Suppressor macrophage treated with lipopolysaccharide for 4 hours (primary cell): ENCODE measurements at regions not wholly inside any gene's neighbourhood (a gene's known extent, or its start where the extent isn't known, plus 50 kb on each side); places are given as distances from the start of the nearest gene placed in this dataset.
"Not testable (repeated sequence)": the region's sequence is repeated elsewhere in the genome, so short reads cannot be mapped to it uniquely, and the experiment has no call there.

Source experiments
- DNase-seq: peaks from one replicate; pipeline ENCODE4 v3.0.0-alpha.2; 2020

DNA sequence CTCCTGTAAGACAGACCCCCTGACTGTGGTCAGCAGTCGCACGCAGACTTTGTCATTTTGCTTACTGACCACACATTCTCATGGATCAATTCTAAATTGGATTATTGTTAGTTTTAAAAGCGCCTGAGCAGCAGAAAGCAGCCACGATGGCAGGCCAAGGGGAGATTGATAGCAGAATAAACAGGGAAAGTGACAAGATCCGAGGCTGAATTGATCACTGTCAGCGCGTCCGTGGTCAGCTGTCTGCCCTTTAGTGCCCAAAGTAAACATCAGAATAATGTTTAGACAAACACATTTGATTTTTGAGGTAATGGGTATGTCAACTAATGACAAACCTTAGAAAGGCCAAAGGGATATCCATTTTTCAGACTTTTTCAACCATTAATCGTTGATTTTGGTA lies 426.8 kb downstream of the SETD4 start:
- DNase-seq, result no peak

DNA sequence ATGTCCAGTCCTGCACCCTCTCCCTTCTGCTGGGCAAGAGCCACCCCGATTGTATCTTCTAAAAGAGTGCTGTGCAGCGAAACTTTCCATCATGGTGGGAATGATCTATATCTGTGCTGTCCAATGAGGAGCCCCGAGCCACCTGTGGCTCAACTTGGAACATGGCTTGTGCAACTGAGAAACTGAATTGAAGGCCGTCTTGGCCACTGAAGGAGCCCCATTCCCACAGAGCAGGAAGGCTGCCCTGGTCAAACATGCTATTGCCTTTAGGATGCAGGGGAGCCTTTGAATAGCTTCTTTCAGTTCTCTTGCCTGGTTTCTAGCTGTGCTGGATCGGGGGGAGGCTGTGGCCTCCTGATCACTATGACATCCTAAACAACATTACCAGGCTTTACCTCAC lies 427.6 kb downstream of the SETD4 start:
- no peak for DNase-seq

DNA sequence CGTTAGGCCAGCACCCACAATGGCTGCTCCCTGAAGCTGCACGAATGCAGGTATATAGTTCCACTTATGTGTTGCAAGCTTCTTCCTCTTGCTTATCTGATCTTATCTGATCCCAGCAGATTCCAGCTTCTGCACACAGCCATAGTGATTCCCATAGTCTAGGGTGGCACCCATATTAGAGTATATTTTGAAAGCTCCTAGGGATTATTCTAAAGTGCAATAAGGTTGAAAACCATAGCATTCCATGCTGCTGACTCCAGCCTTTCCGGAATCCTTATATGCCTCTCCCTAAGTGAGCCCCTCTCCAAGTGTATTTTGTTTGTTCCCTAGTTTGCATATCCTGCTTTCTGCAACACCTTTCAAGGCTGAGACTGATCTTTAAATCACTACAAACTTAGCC lies 432.0 kb downstream of the SETD4 start:
- no peak for DNase-seq

DNA sequence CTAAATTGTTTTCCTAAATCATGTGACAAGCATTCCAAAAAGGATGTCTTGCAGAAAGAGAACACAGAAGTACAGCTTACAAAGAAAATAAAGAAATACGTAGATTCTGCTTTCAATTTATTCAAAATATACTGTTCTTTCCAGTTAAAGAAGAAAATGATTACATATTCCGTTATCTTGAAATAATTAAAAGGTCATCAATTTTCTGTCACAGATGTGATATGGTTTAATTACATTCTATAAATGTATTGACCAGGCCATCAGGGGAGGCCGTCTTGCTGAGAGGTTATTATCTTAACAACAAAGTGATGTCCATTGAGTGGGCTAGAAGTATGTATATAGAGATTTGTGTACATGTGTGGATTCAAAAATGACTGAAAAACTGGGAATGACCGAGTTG lies 432.9 kb downstream of the SETD4 start:
- DNase-seq, result no peak

DNA sequence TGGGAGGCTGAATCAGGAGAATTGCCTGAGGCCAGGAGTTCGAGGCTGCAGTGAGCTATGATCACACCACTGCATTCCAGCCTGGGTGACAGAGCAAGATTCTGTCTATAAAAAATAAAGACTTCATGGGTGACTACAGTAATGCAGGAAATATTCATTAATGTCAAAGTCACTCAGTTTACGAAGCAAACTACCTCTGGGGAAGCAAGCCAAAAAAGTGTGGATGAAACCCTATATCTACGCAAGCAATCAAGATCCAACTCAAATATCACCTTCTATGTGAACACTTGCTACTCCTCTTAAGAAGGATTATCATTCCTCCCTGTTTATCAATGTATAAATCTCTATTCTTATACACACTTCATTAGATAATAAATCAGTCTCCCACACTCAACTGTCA lies 434.8 kb downstream of the SETD4 start:
- DNase-seq, result no peak

DNA sequence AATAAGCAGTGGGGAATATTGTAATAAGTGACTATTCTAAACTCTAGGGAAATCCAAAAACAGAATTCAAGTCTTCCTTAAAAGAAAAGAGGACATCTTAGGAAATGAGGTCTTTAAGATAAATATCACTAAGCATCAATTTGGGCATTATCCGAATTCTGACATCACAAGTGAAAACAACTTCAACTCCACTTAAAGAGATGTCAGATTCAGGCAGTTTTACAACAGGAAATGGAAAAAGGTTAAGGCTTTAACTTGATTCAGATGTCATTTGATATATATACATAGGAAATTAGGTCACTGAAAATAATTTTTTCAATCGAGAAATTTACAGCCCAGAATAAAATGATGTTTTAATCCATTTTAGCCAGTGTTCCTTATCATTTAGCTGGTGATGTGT lies 435.4 kb downstream of the SETD4 start:
- no peak for DNase-seq

DNA sequence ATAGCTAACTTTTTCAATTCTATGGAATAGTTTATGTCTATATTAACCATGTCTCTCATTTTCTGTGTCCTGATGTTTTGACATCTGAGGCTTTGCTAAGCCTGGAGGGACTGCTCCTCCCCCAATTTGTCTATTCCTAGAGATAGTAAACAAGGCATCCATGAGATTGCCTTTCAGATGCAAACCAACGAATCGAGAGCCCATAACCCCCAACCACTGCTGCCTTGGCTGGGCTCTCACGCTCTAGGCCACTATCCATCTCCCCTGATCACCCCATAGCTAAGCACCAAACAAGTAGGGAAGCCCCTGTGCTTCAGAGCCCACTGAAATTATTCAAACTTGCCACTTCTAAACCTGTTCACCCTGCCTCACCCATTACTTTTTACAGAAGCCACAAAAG lies 437.7 kb downstream of the SETD4 start:
- no peak for DNase-seq

DNA sequence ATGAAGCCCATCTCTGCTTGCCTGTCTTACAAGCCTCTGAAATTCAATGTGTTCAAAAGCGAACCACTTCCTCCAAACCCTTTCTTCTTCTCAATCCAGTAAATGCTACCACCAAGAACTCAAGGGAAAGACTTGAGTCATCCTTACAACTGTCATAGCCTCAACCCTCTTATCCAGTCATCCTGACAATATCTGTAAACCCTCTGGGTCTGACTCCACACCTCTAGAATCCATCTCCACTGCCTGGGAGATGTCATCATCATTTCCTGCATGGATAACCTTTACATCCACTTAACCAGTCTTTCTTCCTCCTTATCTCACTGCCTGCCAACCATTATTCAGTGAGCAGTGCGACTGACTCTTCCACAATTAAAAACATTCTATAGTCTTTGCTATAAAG lies 441.1 kb downstream of the SETD4 start:
- peak; percentile 19 for DNase-seq

DNA sequence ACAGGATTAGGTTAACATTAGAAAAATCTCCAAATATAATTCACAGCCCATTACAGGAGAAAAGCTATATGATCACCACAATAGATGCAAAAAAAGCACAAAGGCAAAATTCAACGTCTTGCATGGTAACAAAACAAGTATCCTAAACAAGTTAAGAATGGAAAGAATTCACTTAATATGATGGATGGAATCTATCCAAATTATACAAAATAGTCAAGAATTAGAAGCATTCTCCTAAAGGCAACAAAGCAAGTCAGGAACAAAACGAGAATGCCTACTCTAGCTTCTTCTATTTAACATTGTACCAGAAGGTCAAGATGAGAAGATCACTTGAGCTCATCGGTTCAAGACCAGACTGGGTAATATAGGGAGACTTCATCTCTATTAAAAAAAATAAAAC lies 442.8 kb downstream of the SETD4 start:
- DNase-seq, result no peak

DNA sequence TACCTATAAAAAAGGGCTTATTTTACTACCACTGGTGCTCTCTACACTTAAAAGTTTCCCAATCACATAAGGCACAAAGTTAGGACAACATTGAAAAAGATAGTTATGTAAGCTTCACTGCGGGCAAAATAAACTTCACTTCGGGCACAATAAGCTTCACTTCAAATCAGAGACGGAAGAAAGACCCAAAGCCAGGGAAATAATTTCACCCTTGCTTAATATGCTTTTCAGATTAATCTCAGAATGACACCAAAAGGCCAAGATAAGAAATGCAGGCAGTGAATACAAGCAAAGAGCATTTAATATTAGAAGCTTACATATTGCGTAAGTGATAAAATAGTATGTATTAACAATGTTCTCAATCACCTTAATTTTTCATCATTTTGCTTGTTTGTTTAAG lies 444.2 kb downstream of the SETD4 start:
- DNase-seq, result peak; percentile 25

DNA sequence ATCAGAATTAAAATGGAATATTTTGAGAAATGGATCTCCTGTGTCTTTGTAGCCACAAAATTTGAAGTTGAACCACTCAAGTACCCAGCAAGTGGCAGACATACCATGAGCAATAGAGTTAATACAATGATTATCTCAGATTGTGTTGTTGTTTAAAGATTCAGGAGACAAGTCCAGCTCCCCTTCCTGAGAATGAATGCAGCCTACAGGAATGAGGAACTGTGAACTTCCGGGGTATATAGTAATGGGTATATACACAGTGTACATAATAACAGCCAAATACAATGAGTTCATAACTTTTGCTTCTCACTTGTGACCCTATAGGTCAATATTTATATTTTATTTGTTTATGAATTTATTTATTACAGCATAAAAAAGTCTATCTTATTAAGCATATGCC lies 445.0 kb downstream of the SETD4 start:
- peak; percentile 45 for DNase-seq

DNA sequence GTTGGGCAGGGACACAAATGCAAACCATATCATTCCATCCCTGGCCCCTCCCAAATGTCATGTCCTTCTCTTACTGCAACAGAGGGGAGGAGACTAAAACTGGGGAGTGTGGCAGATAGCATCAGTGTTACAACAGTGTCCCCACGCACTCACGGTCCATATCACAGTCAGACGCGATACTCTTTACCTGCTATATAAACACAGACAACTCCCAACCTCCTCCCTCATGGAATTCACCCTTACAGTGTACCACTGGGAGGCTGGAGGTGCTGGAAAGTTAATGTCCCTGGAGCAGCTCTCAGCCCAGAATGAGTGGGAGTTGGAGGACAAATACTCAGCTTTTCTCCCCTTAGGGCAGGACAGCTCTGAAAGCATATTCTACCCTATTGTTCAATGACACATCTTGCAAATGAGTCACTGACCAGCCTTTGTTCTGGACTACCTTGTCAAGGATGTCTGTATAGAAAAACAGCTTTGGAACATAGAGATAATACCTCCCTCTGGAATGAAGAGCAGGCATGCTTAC lies 445.9 kb downstream of the SETD4 start:
- DNase-seq, result peak; percentile 11

DNA sequence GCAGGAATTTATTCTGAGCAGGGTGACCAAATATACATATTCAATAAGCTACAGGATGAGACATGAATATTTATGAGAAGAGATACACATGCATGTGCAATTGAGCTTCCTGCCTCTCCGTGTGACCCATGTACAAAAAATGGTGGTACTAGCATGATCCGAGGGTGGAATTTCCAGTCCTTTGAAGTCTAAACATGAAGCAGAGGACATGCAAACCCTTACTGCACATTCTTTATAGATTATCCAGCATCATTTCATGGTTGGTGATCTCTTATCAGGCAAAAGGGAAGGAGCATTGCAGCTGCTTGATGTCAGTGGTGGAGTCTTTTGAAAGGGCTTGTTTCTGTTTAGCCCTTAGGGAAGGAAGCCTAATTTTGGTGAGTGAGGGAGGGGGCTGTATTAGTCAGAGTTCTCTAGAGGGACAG lies 448.6 kb downstream of the SETD4 start:
- DNase-seq, result no peak

DNA sequence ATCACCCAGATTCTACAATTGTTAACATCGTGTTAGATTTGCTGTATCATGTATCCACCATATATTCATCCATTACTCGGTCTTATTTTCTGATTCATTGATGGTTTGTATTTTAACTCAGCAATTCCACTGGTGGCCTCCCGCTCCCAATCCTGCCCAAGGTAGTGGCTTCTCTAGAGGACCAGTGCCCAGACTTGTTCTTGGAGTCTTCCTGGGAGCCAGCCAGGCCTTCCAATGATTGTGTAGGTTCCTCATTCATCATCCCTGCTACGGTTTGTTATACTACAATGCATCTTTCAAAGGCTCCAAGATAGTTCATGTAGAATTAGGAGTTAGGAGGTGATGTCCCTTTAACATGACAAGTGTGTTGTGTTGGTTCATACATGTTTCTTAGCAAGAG lies 451.1 kb downstream of the SETD4 start:
- DNase-seq, result no peak

DNA sequence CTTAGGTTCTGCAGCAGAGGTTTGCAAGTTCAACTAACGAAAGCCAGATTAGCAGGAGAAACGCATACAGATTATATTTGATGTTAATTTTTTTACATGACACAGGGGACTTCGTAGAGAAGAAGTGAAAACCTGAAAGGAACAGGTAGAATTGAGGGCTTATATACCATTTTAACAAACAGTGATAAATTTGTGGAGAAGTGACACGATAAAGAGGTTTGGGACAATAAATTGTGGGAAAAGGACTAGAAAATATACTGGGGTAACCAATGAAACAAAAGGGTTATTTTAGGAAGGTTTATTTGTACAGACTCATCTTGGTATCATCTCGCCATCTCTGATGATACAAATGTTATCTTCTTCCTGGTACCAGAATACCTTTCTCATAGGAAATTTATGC lies 452.9 kb downstream of the SETD4 start:
- DNase-seq, result no peak

DNA sequence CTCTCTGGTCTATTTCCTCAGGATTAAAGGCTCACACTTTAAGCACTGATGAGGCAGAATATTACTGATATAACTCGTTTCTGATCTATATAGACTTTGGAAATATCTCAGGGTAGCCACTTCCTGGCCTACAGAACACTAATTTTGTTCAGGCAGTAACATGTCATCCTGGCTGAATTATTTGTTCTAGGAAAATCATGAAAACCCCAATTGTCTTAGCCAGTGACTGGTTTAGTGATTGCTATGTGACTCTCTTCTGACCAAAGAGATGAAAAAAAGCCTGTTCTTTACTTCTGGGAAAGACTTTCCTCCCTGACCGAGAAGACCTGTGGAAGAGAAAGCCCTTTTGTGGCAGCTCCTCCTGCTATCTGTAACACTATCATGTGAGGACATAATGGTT lies 453.7 kb downstream of the SETD4 start:
- DNase-seq, result no peak

DNA sequence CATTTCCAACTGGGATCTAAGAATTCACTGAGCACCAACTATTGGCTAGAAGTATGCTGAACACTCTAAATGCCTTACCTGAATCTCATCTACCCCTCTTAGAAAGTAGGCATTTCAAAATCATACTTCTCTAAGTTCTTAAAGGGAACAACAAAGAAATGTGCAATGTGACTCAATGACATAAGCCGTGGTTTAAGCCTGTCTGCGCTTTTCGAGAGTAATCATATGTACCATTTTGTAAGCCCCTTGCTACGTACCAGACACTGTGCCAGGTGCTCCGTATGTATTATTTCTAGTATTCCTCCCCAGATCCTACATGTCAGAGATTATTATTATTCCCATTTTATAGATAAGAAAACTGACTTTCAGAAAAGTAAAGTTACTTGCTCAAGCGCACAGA lies 454.2 kb downstream of the SETD4 start:
- DNase-seq, result no peak

DNA sequence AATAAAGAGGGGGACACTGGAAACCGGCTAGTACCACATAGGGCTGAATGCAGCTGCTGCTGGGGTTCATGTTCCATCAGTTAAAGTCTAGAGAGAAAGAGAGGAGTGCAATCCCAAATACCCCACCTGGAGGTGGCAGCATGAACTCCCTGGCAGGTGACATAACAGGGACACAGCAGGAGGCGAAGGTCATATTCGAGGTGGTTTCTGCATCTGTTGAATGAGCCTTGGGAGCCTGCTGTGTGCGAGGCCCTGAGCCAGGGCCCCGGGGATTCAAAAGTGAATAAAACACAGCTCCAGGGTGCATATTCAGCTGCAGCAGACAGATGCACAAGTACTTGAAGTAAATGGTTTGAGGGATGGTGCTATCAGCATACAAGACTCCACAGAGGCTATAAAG lies 456.8 kb downstream of the SETD4 start:
- no peak for DNase-seq

DNA sequence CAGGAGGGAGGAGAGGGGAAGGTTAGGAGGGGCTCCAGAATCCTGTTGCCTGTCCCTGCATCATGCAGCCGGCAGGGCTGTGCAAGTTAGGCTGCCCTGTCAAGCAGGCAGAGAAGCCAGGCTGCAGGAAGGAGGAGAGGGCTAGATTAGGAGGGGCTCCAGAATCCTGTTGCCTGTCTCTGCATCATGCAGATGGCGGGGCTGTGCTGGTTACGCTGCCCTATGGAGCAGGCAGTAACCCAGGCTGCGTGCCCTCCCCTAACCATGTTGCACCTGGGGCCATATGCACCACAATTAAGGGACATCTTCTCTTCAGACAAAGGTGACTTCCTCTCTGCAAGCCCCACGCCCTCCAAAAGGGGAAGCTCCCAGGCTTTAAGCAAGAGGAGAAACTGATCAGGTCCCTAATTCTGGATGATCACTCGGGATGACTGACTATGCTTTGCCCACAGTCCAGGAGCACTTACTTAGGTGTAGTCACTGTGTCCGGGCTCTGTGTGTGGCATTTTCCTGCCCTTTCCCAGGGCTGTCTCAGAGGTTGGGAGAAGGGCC lies 457.4 kb downstream of the SETD4 start:
- no peak for DNase-seq

DNA sequence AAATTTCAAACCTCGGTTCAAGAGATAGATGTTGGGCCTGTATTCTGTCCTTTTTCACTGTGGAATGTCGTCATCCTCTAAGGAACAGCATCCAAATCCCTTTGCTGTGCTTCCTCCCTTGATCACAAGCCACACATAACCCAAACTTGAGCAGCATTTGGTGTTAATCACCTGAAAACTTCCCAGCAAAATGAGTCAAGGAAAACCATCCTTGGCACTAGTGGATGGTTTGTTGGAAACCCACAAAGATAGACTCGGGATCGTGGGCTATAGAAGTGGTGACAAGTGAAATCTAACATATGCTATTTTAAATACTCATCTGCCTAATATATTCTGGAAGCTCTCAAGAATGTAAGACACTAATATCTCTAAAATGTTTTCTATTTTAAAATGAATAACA lies 459.1 kb downstream of the SETD4 start:
- no peak for DNase-seq

DNA sequence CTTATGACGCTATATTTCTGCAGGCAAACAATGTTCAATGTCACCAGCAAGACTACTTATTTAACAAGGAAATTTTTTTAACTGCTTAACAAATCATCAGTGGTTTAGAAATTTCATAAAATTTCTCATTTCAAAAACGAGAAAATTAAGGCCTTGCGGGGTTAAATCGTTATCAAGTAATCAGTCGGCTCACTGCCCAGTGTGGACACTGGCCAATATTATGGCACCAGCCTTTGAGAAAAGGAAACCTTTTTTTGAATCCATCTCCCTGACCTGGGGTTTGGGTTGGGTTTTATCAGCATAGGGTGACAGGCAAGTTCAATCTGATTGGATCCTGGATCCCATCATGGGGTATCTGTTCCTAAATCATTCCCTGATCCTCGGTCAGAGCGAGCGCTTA lies 461.2 kb downstream of the SETD4 start:
- DNase-seq, result no peak

DNA sequence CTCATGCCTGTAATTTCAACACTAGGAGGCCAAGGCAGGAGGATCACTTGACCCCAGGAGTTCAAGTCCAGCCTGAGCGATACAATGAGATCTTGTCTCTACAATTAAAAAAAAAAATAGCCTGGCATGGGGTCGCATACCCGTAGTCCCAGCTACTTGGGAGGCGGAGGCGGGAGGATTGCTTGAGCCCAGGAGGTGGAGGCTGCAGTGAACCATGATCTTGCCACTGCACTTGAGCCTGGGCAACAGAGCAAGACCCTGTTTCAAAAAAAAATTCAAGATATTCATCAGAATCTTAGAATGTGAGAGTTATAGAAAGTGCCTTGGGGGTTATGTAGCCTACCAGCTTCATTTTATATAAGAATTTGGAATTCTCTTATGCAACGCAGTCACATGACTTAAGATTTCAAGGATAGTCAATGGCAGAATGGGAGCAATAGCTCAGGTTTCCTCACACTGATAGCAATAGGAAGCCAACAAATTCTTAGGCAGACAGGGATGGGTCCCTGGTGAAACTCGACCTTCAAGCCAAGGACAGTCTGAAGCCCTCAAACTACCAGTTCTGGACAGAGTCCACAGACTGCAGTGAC lies 462.5 kb downstream of the SETD4 start:
- no peak for DNase-seq

DNA sequence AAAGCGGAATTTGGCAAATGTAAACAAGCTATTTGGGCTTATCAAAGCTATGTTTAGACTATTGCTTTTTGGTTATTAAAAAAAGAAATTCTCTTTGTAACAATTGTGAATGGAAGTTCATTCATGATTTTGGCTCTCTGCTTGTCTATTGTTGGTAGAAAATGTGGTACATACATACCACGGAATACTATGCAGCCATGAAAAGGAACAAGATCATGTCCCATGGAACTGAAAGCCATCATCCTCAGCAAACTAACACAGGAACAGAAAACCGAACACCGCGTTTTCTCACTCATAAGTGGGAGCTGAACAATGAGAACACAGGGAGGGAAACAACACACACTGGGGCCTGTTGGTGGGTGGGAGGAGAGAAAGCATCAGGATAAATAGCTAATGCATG lies 465.4 kb downstream of the SETD4 start:
- DNase-seq, result no peak

DNA sequence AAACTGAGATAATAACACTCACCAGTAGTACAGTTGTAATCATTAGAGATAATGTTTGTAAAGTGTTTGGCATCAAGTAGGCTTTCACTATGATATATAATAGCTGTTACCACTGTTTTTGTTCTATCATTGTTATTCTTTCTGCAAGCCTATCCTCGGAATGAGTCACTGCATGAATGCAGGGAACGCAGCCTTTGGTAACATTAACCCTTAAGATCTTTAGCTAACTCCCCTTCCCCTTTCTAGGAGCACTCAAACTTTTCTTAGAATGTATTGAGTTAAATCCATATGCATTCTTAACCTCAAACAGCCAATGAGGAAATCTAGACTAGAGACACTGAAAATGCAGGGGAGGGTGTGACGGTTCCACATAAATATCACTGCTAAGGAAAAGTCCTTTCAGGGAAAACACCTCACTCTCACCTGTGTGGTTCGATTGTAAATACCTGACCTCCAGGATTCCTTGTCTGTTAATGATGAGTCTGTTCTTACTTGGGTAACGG lies 467.3 kb downstream of the SETD4 start:
- no peak for DNase-seq

DNA sequence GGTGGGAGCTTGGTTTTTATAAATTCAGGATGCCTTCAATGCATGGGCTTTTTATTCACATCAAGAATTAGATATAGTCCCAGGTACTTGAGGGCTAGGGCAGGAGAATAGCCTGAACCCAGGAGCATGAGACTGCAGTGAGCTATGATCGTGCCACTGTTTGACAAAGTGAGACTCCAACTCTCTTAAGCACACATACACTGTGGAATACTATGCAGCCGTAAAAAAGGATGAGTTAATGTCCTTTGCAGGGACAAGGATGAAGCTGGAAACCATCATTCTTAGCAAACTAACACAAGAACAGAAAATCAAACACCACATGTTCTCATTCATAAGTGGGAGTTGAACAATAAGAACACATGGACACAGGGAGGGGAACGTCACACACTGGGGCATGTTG lies 470.0 kb downstream of the SETD4 start:
- DNase-seq, result not testable (repeated sequence)
